Right kidney (tissue), 1 donor: ENCODE measurements at regions not wholly inside any gene's neighbourhood (a gene's known extent, or its start where the extent isn't known, plus 50 kb on each side); places are given as distances from the start of the nearest gene placed in this dataset.
"Not testable (repeated sequence)": the region's sequence is repeated elsewhere in the genome, so short reads cannot be mapped to it uniquely, and the experiment has no call there.

Source experiments
- DNase-seq: peaks from one replicate; pipeline ENCODE4 v3.0.0-alpha.2; 2016

DNA sequence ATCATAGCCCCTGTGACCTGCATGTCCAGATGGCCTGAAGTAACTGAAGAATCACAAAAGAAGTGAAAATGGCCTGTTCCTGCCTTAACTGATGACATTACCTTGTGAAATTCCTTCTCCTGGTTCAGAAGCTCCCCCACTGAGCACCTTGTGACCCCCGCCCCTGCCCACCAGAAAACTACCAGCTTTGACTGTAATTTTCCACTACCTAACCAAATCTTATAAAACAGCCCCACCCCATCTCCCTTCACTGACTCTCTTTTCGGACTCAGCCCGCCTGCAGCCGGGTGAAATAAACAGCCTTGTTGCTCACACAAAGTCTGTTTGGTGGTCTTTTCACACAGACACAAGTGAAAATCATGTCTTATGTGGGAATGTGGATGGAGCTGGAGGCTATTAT, 373.9 kb upstream of the TRPC7 start:
- DNase-seq = not testable (repeated sequence)

DNA sequence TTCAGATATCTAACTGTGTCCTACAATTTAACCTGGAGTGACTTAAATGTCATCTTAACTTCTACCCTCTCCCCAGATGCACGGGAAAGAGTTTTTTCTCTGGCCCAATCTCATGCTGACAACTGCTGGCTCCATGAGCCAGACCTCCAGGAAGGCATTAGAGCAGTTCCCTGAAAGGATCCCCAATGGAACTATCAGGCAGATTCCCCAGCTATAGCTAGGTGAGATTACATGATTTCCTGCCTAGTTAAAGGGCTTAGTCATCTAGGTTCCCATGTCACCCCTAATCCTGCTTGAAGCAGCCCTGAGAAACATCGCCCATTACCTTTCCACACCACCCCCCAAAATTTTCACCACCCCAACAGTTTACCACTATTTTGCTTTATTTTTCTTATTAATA, 373.5 kb upstream of the TRPC7 start:
- no peak for DNase-seq

DNA sequence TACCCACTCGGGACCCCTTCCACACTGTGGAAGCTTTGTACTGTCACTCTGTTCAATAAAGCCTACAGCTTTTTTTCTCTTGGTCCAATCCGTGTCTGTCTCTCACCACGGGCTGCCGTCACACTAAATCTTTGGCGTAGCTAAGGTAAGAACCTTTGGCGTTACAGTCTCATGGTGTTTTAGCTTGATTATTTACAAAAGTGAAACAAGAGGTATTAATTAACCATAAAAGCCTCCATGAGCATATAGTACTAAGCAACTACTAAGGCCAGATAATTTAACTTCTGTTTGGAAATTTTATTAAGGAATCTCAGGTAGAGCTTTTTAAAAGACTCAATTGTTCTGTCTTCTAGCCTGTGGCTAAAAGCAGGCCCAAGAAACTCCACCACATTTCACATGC, 370.7 kb upstream of the TRPC7 start:
- peak; percentile 11 for DNase-seq

- not testable (repeated sequence) for DNase-seq
Measured at GRCh38 chr5:136735611-136736010, 370.3 kb upstream of the TRPC7 start.

DNA sequence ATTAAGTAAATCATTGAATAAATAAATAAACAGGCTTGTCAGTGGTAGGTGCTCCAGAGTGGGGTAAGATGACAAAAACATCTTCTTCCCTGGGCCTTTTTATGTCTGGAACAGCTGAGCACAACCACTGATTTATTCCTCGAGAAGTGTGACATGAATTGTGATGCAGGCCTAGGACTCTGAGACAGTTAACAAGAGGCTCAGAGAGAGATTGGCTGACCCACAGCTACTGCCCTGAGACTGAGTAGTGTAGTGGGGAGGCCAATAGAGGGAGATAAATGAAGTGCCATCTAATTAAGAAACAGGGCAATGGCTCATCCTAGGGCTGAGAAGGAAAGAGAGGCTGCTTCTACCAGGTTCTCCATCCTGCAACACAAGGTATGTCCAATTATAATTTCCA, 369.3 kb upstream of the TRPC7 start:
- no peak for DNase-seq

DNA sequence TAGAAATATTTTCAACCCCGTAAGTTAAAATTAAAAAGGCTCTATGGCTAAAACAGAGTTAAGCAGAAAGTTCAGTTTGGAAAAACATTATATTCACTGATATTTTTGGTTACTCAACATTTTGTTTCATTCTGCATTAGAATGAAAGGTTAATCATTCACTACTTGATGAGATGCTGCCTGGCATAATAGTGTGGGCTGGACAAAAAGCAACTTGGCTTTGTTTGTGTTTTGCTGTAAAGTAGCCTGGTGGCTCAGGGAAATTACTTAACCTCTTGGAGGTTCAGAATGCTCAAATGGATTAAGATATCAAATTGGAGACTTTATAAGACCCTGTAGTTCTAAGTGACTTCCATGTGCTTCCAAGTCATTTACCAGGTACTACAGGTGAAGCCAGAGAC, 367.4 kb upstream of the TRPC7 start:
- DNase-seq = no peak

- no peak for DNase-seq
Measured at GRCh38 chr5:136731241-136731900, 366.0 kb upstream of the TRPC7 start.

DNA sequence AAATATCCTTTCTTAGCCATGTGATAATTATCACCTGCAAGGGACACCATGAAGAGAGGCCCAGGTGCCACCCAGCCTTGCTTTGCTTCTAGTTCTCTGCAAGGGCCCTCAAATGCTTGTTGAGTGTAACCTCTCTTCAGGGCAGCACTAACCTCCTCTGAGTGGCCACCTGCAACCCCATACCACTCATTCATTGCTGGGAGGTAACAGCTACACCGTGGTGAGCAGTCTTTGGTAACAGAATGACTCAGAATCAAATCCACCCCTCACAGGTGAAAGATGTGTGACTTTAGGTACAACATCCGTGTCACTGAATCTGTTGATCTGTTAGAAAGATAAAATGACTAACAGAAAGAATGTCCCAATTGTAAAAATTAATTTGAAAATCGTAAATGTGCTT, 365.1 kb upstream of the TRPC7 start:
- no peak for DNase-seq

DNA sequence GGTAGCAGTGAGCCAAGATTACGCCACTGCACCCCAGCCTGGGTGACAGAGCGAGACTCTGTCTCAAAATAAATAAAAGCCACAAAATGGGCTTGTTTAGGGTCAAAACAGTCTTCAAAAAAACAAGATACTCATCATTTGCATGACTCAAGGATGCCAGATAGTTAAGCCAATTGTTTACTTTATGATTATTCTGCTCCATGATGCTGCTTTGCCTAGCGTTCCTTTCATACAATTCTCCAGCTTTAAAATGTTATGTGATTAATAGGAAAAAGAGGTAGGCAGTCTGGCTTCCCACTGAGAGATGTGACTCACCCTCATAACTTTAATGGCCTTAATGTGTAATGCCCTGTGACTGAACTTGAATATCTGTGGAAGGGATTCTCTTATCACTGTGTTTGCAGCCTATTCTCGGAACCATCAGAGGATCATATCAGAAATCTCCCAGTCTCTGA, 364.6 kb upstream of the TRPC7 start:
- no peak for DNase-seq

DNA sequence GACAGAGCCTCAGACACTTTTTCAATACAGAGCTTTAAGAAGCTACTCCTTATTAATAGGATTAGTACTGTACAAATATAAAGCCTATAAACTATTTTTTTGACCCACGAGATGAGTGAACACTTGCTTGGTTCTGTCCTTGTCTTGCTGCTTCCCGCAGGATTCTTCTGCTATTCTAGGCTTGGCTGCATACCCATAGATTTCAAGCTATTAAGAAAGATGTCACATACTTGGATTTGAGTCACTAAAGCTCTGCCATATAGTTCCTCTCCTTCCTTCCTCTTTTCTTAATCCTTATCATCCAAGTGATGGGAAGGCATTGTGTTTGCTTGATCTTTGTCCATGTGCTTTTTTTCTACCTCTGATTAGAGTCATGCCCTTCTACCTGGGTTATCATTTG, 361.2 kb upstream of the TRPC7 start:
- no peak for DNase-seq

DNA sequence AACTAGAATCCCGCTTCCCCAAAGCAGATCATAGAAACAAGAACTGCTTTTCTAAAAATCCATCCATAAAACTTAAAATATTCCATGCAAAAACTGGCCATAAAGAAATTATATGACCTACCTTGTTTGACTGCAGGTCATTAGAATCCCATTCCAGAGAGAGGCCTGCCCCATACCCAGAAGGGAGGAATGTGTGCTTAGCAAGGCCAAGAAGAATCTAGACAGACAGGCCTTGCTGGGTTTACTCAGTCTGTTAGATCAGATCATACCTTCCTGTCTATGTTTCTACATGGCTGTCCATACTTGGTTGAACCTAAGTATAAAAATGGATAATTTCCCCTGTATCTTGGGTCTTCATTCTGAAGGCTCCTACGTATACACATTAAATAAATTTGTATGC, 358.8 kb upstream of the TRPC7 start:
- no peak for DNase-seq

- DNase-seq = no peak
Measured at GRCh38 chr5:136722581-136722980, 357.2 kb upstream of the TRPC7 start.

DNA sequence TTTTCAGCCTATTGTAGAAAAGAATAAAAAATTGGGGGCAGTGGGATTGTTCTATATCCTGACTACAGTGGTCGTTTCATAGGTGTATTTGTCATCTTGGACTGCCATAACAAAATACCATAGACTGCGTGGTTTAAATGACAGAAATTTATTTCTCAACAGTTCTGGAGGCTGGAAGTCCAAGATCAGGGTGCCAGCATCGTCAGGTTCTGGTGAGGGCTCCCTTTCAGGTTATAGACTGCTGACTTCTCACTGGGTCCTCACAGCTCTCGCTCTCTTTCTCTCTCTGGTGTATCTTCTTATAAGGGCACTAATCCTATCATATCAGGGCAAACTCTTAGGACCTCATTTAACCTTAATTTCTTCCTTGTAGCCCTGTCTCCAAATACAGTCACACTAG, 356.7 kb upstream of the TRPC7 start:
- no peak for DNase-seq

GRCh38 chr5:136720674-136721073, 355.3 kb upstream of the TRPC7 start:
- DNase-seq = no peak

GRCh38 chr5:136717917-136718316, 352.6 kb upstream of the TRPC7 start:
- DNase-seq = no peak

- no peak for DNase-seq
Measured at GRCh38 chr5:136714286-136714685, 348.9 kb upstream of the TRPC7 start.

DNA sequence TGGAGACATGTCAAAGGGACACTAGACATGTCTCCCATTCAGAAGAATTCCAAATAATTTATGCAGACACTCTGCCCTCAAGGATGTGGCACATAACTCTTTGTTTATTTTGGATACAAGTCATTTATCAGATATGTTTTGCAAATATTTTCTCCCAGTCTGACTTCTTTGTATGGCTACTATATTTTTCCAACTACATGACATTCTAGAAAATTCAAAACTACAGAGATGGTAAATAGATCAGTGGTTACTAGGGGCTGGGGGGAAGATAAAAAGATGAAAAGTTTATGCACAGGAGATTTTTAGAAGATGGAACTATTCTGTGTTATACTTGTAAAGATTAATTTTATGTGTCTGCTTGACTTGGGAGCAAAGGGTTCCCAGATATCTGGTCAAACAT, 347.3 kb upstream of the TRPC7 start:
- no peak for DNase-seq

DNA sequence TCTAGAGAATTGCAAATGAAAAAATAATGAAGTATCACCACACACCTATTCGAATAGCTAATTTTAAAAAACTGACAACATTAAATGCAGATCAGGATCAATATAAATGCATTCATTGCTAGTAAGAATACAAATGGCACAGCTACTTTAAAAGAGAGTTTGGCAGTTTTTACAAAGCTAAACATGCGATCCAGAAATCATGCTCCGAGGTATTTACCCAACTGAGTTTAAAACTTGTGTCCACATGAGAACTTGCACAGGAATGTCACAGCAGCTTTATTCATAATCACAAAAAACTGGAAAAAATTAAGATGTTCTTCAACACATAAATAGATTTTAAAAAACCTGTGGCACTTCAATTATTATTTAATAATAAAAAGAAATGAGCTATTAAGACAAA, 345.5 kb upstream of the TRPC7 start:
- no peak for DNase-seq

DNA sequence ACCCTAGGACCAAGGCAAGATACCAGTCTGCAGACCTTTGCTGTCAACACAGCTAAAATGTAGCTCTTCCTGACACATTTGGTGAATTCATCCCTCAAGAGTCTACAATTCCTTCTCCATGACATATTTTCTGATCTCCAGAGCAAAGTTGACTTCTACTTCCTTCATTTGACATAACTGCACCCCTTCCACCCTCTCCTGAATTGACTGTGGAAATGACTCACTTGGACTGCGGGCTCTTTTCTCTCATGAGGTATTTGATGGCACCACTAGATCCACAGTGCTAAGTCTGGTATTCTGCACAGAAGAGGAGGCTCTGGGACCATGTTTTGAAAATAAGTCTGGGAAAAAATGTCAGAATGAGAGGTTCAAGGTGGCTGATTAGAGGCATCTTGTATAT, 338.4 kb upstream of the TRPC7 start:
- no peak for DNase-seq

- no peak for DNase-seq
Measured at GRCh38 chr5:136703036-136703435, 337.7 kb upstream of the TRPC7 start.

- no peak for DNase-seq
Measured at GRCh38 chr5:136701191-136701590, 335.8 kb upstream of the TRPC7 start.

GRCh38 chr5:136699651-136700050, 334.3 kb upstream of the TRPC7 start:
- DNase-seq = no peak

- no peak for DNase-seq
Measured at GRCh38 chr5:136698970-136699369, 333.6 kb upstream of the TRPC7 start.

DNA sequence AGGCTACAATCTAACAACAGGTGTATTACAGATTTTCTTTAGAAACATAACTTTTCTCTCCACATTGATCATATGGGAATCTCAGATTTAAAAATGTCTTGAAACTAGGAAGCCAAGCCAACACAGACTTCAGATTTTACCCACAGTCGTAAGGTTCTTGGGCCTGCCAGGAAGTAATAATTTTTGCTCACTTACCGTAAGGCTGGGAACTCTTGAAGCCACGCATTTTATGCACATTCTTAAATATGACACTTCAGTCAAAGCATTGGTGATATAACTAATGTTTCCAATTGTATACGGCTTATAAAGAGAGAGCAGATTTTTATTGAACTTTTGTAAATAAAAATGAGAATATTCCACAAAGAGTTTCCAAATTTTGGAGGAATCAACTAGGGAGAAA, 328.9 kb upstream of the TRPC7 start:
- DNase-seq = no peak

DNA sequence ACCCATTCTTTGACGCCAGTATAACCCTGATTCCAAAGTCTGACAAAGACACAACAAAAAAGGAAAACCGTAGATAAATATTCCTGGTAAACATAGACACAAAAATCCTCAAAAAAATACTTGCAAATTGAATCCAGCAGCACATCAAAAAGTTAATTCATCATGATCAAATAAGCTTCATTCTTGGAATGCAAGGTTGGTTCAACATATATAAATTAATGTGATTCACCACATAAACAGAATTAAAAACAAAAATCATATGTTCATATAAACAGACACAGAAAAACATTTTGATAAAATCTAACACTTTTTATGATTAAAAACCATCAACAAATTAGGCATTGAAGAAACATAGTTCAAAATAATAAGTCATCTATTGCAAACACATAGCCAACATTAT, 324.2 kb upstream of the TRPC7 start:
- no peak for DNase-seq
